GM12878 (cell line): ENCODE measurements at regions not wholly inside any gene's neighbourhood (a gene's known extent, or its start where the extent isn't known, plus 50 kb on each side); places are given as distances from the start of the nearest gene placed in this dataset.

Experiments used
- ATAC-seq: fragments of 200-7000 bp; cut with Tn5 transposase; 3 replicates; pipeline ENCODE4 v1.9.1; 2020; ENCODE audit warnings: mild to moderate bottlenecking, moderate library complexity
- BruUV-seq: library from RNA; stranded (reverse); fragments of 400-500 nt; replicated peaks from 2 replicates; lab custom pipeline; 2021; lab: Mats Ljungman, UMichigan
- CTCF ChIA-PET: fragments of 300-600 bp; sonication (Branson Sonifier 250); formaldehyde crosslinking; extraction: SDS; loops from one replicate; lab custom pipeline; 2021; ENCODE audit warnings: inconsistent platforms; lab: Yijun Ruan, JAX
- POLR2A ChIA-PET: fragments of 350-600 bp; formaldehyde crosslinking; extraction: SDS; loops from one replicate; lab custom pipeline; 2021; ENCODE audit warnings: inconsistent platforms; lab: Charles Lee
- RAD21 ChIA-PET: fragments of 300-600 bp; sonication (Branson Sonifier 250); formaldehyde crosslinking; loops from one replicate; lab custom pipeline; 2023; ENCODE audit warnings: antibody characterized with exemption; ENCODE audit not compliant: unreplicated experiment; lab: Charles Lee
- SMC1A ChIA-PET: fragments of 300-600 bp; sonication (Branson Sonifier 250); formaldehyde crosslinking; loops from one replicate; lab custom pipeline; 2023; ENCODE audit not compliant: unreplicated experiment, uncharacterized antibody; lab: Charles Lee
- DNase-seq: peaks from one replicate; pipeline ENCODE4 v3.0.0-alpha.2; 2011; ENCODE audit warnings: low read depth, low spot score
- FAIRE-seq: peaks from 3 replicates; lab custom pipeline; 2011; peaks lifted over from hg19 to GRCh38; lab: Jason Lieb, UNC
- H2AFZ ChIP-seq: 2 replicates; pipeline ENCODE4 v1.6.0; 2011; ENCODE audit warnings: low read depth, low read length, control low read depth; ENCODE audit not compliant: control insufficient read depth
- H3K27ac ChIP-seq: 2 replicates; pipeline ENCODE4 v1.5.1; 2011; ENCODE audit warnings: control low read depth; ENCODE audit not compliant: control insufficient read depth, insufficient read depth
- H3K27me3 ChIP-seq, 2 experiments: replicated peaks in 1 of 2; 2 replicates each; pipeline versions ENCODE4 v1.6.0 to v1.6.1; 2011; ENCODE audit warnings: low read length in 1 of 2; ENCODE audit not compliant: control insufficient read depth in 2 of 2, insufficient read depth in 2 of 2
- H3K36me3 ChIP-seq, 2 experiments: 2 replicates each; pipeline ENCODE4 v1.5.1; 2011; ENCODE audit warnings: low read length in 1 of 2; ENCODE audit not compliant: control insufficient read depth in 2 of 2, insufficient read depth in 2 of 2
- H3K4me1 ChIP-seq: 2 replicates; pipeline ENCODE4 v1.6.1; 2011; ENCODE audit warnings: mild to moderate bottlenecking, low read length, moderate library complexity, mixed read lengths; ENCODE audit not compliant: control insufficient read depth, insufficient read depth
- H3K4me2 ChIP-seq: 2 replicates; pipeline ENCODE4 v1.6.0; 2011; ENCODE audit warnings: control low read depth; ENCODE audit not compliant: control insufficient read depth, insufficient read depth
- H3K4me3 ChIP-seq: fragments of 200-600 bp; sonication (generic); 2 replicates; pipeline ENCODE4 v1.5.1; 2016
- H3K79me2 ChIP-seq: 2 replicates; pipeline ENCODE4 v1.6.0; 2011; ENCODE audit warnings: low read length; ENCODE audit not compliant: control insufficient read depth, insufficient read depth
- H3K9ac ChIP-seq: 2 replicates; pipeline ENCODE4 v1.8.0; 2011; ENCODE audit warnings: low read length, control low read depth, mixed read lengths; ENCODE audit not compliant: control insufficient read depth, insufficient read depth
- H3K9me3 ChIP-seq: replicated peaks from 3 replicates; pipeline ENCODE4 v1.5.1; 2011; ENCODE audit warnings: mild to moderate bottlenecking, low read length; ENCODE audit not compliant: control insufficient read depth, insufficient read depth
- H4K20me1 ChIP-seq: 2 replicates; pipeline ENCODE4 v1.6.0; 2011; ENCODE audit not compliant: control insufficient read depth, insufficient read depth
- ATF7 ChIP-seq: fragments of 450-650 bp; IDR thresholded peaks from 2 replicates; pipeline ENCODE4 v1.6.1; 2016; ENCODE audit warnings: low read depth, mild to moderate bottlenecking
- BRCA1 ChIP-seq: IDR thresholded peaks from 2 replicates; pipeline ENCODE4 v1.6.1; 2011; ENCODE audit warnings: low read depth, low read length, improper control_type of control experiment
- HDAC2 ChIP-seq: fragments of 200-600 bp; sonication (generic); IDR thresholded peaks from 2 replicates; pipeline ENCODE4 v1.6.1; 2017
- KAT2A ChIP-seq: conservative IDR thresholded peaks from 2 replicates; pipeline ENCODE4 v1.6.1; 2011; ENCODE audit warnings: low read depth, low read length; ENCODE audit not compliant: control insufficient read depth
- MYB ChIP-seq: fragments of 150-350 bp; IDR thresholded peaks from 2 replicates; pipeline ENCODE4 v1.6.1; 2014; ENCODE audit warnings: mild to moderate bottlenecking, low read depth, low read length, borderline replicate concordance
- RB1 ChIP-seq: fragments of 450-650 bp; formaldehyde crosslinking; IDR thresholded peaks from 2 replicates; pipeline ENCODE4 v1.6.1; 2017; ENCODE audit warnings: mild to moderate bottlenecking, borderline replicate concordance
- SUPT20H ChIP-seq: IDR thresholded peaks from 2 replicates; pipeline ENCODE4 v1.6.1; 2011; ENCODE audit warnings: low read depth, mild to moderate bottlenecking, low read length, moderate library complexity, borderline replicate concordance; ENCODE audit not compliant: control insufficient read depth
- SUZ12 ChIP-seq: fragments of 200-600 bp; sonication (generic); IDR thresholded peaks from one replicate; pipeline ENCODE4 v1.6.1; 2018; ENCODE audit warnings: antibody characterized with exemption, mild to moderate bottlenecking; ENCODE audit not compliant: unreplicated experiment
- ZNF217 ChIP-seq: fragments of 450-650 bp; IDR thresholded peaks from 2 replicates; pipeline ENCODE4 v1.6.1; 2017; ENCODE audit warnings: antibody characterized with exemption, mild to moderate bottlenecking
- WGBS: methylation state at CpG from one replicate; pipeline ENCODE4 v1.1.6; 2016; ENCODE audit warnings: low lambda C conversion rate; ENCODE audit not compliant: insufficient replicate concordance, insufficient coverage; ENCODE audit errors: missing lambda C conversion rate; 5-methylcytosine and 5-hydroxymethylcytosine counted together
- in situ Hi-C: fragments of 300-500 bp; cut with MboI; formaldehyde crosslinking; loops from 9 replicates; pipeline ENCODE4 v1.14.3; 2018; ENCODE audit warnings: mixed read lengths
- intact Hi-C: fragments of 100-400 bp; cut with micrococcal nuclease; formaldehyde crosslinking; loops from one replicate; pipeline ENCODE4 v1.14.2; 2022; ENCODE audit not compliant: unreplicated experiment
- TF ChIP-seq, protein P1 (sequence below): IDR thresholded peaks from 2 replicates; pipeline ENCODE4 v1.6.1; 2012; ENCODE audit warnings: low read depth, low read length, improper control_type of control experiment
- TF ChIP-seq, protein P2 (sequence below): IDR thresholded peaks from 2 replicates; pipeline ENCODE4 v1.6.1; 2011; ENCODE audit warnings: low read depth, mild to moderate bottlenecking, low read length, moderate library complexity, borderline replicate concordance; ENCODE audit errors: extremely low read depth

DNA sequence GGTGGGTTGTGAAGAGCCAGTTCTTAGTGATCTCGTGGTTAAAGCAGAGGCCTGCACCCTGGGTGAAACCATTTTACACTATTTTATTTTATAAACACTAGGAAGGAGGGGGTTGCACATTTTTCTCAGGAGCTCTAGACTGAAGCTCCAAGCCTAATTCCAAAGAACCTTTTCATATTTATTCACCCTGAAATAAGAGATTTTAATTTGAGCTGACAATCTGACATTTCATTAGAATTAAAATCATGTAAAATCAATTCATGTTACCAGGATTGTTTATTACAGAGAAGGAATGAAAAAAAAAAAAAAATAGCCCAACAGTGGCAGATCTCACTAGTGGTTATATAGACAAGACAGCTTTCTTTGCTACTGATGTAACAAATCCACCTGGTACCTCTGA, 222.5 kb upstream of the SOX4 start:
- Histone ChIP-seq H3K27me3 (no peaks in the 10 kb centered on the region), H3K79me2 (no peaks in the 10 kb centered on the region), H4K20me1 (no peaks in the 10 kb centered on the region), H3K4me3 (no peak overlapping the region), H3K27ac (no peak overlapping the region), H2AFZ (no peak overlapping the region), H3K4me2 (no peak overlapping the region), H3K4me1 (peaks cover 8% of the 10 kb centered on the region), H3K36me3 (no peaks in the 10 kb centered on the region)
- POLR2A ChIA-PET: no interaction called here
- CTCF ChIA-PET: interaction anchor here (0.7 to 1.2 kb wide), 3 partner anchors 110 to 1118 kb away, joined by 3 to 4 read pairs (median 4); no protein-coding TSS in a partner anchor
- no peak for FAIRE-seq
- 0% methylated on average over 1 of the region's 1 CpG for WGBS
- SMC1A ChIA-PET: interaction anchor here (0.7 to 1.3 kb wide), 2 partner anchors 45 to 163 kb away, joined by 3 read pairs; no protein-coding TSS in a partner anchor
- no peak for DNase-seq
- intact Hi-C loops: no loop called here
- in situ Hi-C loops: no loop called here
- RAD21 ChIA-PET: no interaction called here
- TF ChIP-seq, protein P1, sequence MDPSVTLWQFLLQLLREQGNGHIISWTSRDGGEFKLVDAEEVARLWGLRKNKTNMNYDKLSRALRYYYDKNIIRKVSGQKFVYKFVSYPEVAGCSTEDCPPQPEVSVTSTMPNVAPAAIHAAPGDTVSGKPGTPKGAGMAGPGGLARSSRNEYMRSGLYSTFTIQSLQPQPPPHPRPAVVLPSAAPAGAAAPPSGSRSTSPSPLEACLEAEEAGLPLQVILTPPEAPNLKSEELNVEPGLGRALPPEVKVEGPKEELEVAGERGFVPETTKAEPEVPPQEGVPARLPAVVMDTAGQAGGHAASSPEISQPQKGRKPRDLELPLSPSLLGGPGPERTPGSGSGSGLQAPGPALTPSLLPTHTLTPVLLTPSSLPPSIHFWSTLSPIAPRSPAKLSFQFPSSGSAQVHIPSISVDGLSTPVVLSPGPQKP: no peak
- no peak for TF ChIP-seq SUPT20H
- no peak for TF ChIP-seq ZNF217
- TF ChIP-seq, all 136 proteins: peak for 0
- no peak overlapping the region for H3K9ac ChIP-seq
- no peaks in the 10 kb centered on the region for H3K9me3 ChIP-seq
- ATAC-seq: no peak
- BruUV-seq: no TSS peak

DNA sequence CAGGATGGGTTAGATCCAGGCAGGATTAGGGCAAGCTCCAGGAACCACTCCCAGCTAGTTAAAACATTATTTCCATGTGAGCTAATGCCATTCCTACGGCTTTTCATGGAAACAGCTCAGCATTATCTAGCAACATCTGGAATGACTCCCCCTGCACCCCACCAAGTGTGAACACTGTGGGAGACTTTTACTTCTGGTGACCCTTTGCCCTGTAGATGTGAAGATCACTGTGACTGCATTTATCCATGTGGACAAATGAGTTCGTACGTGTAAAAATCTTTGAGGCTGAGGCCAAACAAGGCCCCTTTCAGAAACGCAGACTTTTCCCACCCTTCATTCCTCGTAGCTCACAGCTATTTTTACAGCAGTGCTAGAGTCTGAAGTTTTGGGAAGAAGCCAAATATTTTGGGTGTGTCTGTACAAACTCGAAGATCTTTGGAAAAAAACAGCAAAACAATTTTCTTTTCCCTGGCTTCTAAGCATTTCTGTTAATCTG, 221.8 kb upstream of the SOX4 start:
- Histone ChIP-seq H3K27ac (no peak overlapping the region), H3K27me3 (no peaks in the 10 kb centered on the region), H3K9me3 (no peaks in the 10 kb centered on the region), H3K79me2 (no peaks in the 10 kb centered on the region), H2AFZ (no peak overlapping the region), H3K4me1 (peaks cover 8% of the 10 kb centered on the region), H4K20me1 (no peaks in the 10 kb centered on the region), H3K36me3 (no peaks in the 10 kb centered on the region), H3K4me3 (no peak overlapping the region), H3K9ac (no peak overlapping the region), H3K4me2 (no peak overlapping the region)
- WGBS: 57% methylated on average over 6 of the region's 6 CpGs
- POLR2A ChIA-PET: no interaction called here
- no peak for TF ChIP-seq RB1
- TF ChIP-seq, protein P2, sequence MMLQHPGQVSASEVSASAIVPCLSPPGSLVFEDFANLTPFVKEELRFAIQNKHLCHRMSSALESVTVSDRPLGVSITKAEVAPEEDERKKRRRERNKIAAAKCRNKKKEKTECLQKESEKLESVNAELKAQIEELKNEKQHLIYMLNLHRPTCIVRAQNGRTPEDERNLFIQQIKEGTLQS: no peak
- no peak for TF ChIP-seq SUZ12
- TF ChIP-seq BRCA1: no peak
- no peak for TF ChIP-seq HDAC2
- TF ChIP-seq KAT2A: no peak
- TF ChIP-seq ATF7: no peak
- no peak for TF ChIP-seq MYB
- DNase-seq: no peak
- intact Hi-C loops: no loop called here
- no peak for ATAC-seq
- no TSS peak for BruUV-seq
- in situ Hi-C loops: no loop called here
- no peak for FAIRE-seq
- CTCF ChIA-PET: interaction anchor here (0.7 to 1.2 kb wide), 2 partner anchors 111 to 208 kb away, joined by 4 read pairs; no protein-coding TSS in a partner anchor
- RAD21 ChIA-PET: no interaction called here
- SMC1A ChIA-PET: interaction anchor here (0.7 to 1.3 kb wide), 2 partner anchors 46 to 163 kb away, joined by 3 read pairs; no protein-coding TSS in a partner anchor
